ENCODE measurements at regions not wholly inside any gene's neighbourhood (a gene's known extent, or its start where the extent isn't known, plus 50 kb on each side); places are given as distances from the start of the nearest gene placed in this dataset.

DNA sequence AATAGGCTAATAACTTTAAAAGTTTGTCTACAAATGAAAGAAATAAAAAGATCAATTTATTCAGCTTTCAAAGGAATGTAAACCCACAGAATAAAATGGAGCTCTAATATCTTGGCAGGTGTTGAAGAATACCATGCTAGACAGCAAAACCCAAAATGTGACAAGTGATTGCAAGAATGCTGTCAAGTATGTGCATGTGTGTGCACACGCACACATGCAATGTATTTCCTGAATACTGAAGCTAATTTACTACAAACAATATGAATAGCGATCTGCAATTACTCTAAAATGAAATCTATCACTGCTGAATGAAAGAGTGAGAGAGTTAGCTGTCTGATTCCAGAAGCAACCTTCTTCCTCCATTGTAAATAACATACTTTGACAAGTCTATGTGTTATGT, 179.2 kb upstream of the HSF2 start:
- TF ChIP-seq, protein P1, sequence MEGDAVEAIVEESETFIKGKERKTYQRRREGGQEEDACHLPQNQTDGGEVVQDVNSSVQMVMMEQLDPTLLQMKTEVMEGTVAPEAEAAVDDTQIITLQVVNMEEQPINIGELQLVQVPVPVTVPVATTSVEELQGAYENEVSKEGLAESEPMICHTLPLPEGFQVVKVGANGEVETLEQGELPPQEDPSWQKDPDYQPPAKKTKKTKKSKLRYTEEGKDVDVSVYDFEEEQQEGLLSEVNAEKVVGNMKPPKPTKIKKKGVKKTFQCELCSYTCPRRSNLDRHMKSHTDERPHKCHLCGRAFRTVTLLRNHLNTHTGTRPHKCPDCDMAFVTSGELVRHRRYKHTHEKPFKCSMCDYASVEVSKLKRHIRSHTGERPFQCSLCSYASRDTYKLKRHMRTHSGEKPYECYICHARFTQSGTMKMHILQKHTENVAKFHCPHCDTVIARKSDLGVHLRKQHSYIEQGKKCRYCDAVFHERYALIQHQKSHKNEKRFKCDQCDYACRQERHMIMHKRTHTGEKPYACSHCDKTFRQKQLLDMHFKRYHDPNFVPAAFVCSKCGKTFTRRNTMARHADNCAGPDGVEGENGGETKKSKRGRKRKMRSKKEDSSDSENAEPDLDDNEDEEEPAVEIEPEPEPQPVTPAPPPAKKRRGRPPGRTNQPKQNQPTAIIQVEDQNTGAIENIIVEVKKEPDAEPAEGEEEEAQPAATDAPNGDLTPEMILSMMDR (conservative IDR thresholded peaks at IDR 0.05; ENCODE audit: low read length) = no peak
- no peak for TF ChIP-seq EZH2phosphoT487 (IDR thresholded peaks at IDR 0.05; ENCODE audit: borderline replicate concordance)

Data from Loucy (cell line).